ENCODE measurements at regions not wholly inside any gene's neighbourhood (a gene's known extent, or its start where the extent isn't known, plus 50 kb on each side); places are given as distances from the start of the nearest gene placed in this dataset.

- no peak for DNase-seq (ENCODE audit: low read depth in 2 of 3, low spot score in 1 of 3)
Observed at GRCh38 chr17:77854759-77855745, 103.5 kb upstream of the TNRC6C start.

- no peak for DNase-seq (ENCODE audit: low read depth in 2 of 3, low spot score in 1 of 3)
Observed at GRCh38 chr17:77856551-77857305, 101.8 kb upstream of the TNRC6C start.

- no peak for DNase-seq (ENCODE audit: low read depth in 2 of 3, low spot score in 1 of 3)
Observed at GRCh38 chr17:77857306-77857555, 101.3 kb upstream of the TNRC6C start.

- DNase-seq (ENCODE audit: low read depth in 2 of 3, low spot score in 1 of 3): no peak
Observed at GRCh38 chr17:77857613-77858012, 100.9 kb upstream of the TNRC6C start.

- DNase-seq (ENCODE audit: low read depth in 2 of 3, low spot score in 1 of 3): no peak
Observed at GRCh38 chr17:77858291-77859034, 100.0 kb upstream of the TNRC6C start.

GRCh38 chr17:77859035-77859810, 99.3 kb upstream of the TNRC6C start:
- DNase-seq (ENCODE audit: low read depth in 2 of 3, low spot score in 1 of 3): no peak

GRCh38 chr17:77861133-77861695, 97.3 kb upstream of the TNRC6C start:
- DNase-seq (ENCODE audit: low read depth in 2 of 3, low spot score in 1 of 3): no peak

- DNase-seq (ENCODE audit: low read depth in 2 of 3, low spot score in 1 of 3): no peak
Observed at GRCh38 chr17:77861981-77862645, 96.4 kb upstream of the TNRC6C start.

- DNase-seq (ENCODE audit: low read depth in 2 of 3, low spot score in 1 of 3): no peak
Observed at GRCh38 chr17:77862890-77863813, 95.4 kb upstream of the TNRC6C start.

GRCh38 chr17:77863814-77864161, 94.7 kb upstream of the TNRC6C start:
- DNase-seq (ENCODE audit: low read depth in 2 of 3, low spot score in 1 of 3): no peak

GRCh38 chr17:77864234-77865111, 94.0 kb upstream of the TNRC6C start:
- no peak for DNase-seq (ENCODE audit: low read depth in 2 of 3, low spot score in 1 of 3)

- DNase-seq (ENCODE audit: low read depth in 2 of 3, low spot score in 1 of 3): no peak
Observed at GRCh38 chr17:77865112-77865611, 93.3 kb upstream of the TNRC6C start.

GRCh38 chr17:77865716-77866115, 92.8 kb upstream of the TNRC6C start:
- no peak for DNase-seq (ENCODE audit: low read depth in 2 of 3, low spot score in 1 of 3)

GRCh38 chr17:77867308-77867781, 91.2 kb upstream of the TNRC6C start:
- DNase-seq (ENCODE audit: low read depth in 2 of 3, low spot score in 1 of 3): no peak

- no peak for DNase-seq (ENCODE audit: low read depth in 2 of 3, low spot score in 1 of 3)
Observed at GRCh38 chr17:77867976-77868713, 90.4 kb upstream of the TNRC6C start.

- no peak for DNase-seq (ENCODE audit: low read depth in 2 of 3, low spot score in 1 of 3)
Observed at GRCh38 chr17:77869041-77869599, 89.4 kb upstream of the TNRC6C start.

- no peak for DNase-seq (ENCODE audit: low read depth in 2 of 3, low spot score in 1 of 3)
Observed at GRCh38 chr17:77869665-77870132, 88.8 kb upstream of the TNRC6C start.
